Mesothelial cell of epicardium (in vitro differentiated cells): ENCODE measurements at regions not wholly inside any gene's neighbourhood (a gene's known extent, or its start where the extent isn't known, plus 50 kb on each side); places are given as distances from the start of the nearest gene placed in this dataset.

Source experiments
- DNase-seq, 2 experiments: peaks; one replicate each; pipeline ENCODE4 v3.0.0; 2021; ENCODE audit warnings: low spot score in 2 of 2; ENCODE audit not compliant: unreplicated experiment in 2 of 2
- H3K27ac Mint-ChIP-seq: 2 replicates; pipeline ENCODE4 v1.8.0; 2021; ENCODE audit warnings: mixed read lengths
- H3K27me3 Mint-ChIP-seq: 2 replicates; pipeline ENCODE4 v1.8.0; 2021; ENCODE audit warnings: low read depth, mixed read lengths
- H3K36me3 Mint-ChIP-seq: 2 replicates; pipeline ENCODE4 v1.8.0; 2021; ENCODE audit warnings: mixed read lengths
- H3K4me1 Mint-ChIP-seq: 2 replicates; pipeline ENCODE4 v1.8.0; 2021; ENCODE audit warnings: mixed read lengths
- H3K4me3 Mint-ChIP-seq: 2 replicates; pipeline ENCODE4 v1.8.0; 2021; ENCODE audit warnings: mild to moderate bottlenecking, moderate library complexity, mixed read lengths
- H3K9me3 Mint-ChIP-seq: 2 replicates; pipeline ENCODE4 v1.8.0; 2021; ENCODE audit warnings: mixed read lengths
- CTCF ChIP-seq: fragments of 200-600 bp; sonication (generic); IDR thresholded peaks from one replicate; pipeline ENCODE4 v1.5.0; 2021; ENCODE audit warnings: antibody characterized with exemption; ENCODE audit not compliant: unreplicated experiment

- Mint-ChIP-seq H3K36me3 (no peaks in the 10 kb centered on the region), H3K27me3 (no peaks in the 10 kb centered on the region), H3K4me3 (no peak overlapping the region), H3K4me1 (peaks cover 6% of the 10 kb centered on the region), H3K9me3 (peaks cover 21% of the 10 kb centered on the region), H3K27ac (no peak overlapping the region)
- DNase-seq, result no peak
- no peak for TF ChIP-seq CTCF
Observed at GRCh38 chr14:81669308-81669707, 135.7 kb upstream of the SEL1L start.

GRCh38 chr14:81673930-81674329 lies 140.3 kb upstream of the SEL1L start:
- Mint-ChIP-seq H3K4me1 (peaks cover 21% of the 10 kb centered on the region), H3K9me3 (peaks cover 14% of the 10 kb centered on the region), H3K36me3 (no peaks in the 10 kb centered on the region), H3K27ac (no peak overlapping the region), H3K27me3 (peaks cover 20% of the 10 kb centered on the region), H3K4me3 (no peak overlapping the region)
- DNase-seq, result no peak
- TF ChIP-seq CTCF, result no peak

GRCh38 chr14:81676395-81676794 lies 142.7 kb upstream of the SEL1L start:
- no peak for TF ChIP-seq CTCF
- H3K4me3 Mint-ChIP-seq, result no peak overlapping the region
- peaks cover 27% of the 10 kb centered on the region for H3K4me1 Mint-ChIP-seq
- no peaks in the 10 kb centered on the region for H3K36me3 Mint-ChIP-seq
- no peak for DNase-seq
- peaks cover 36% of the 10 kb centered on the region for H3K27me3 Mint-ChIP-seq
- peaks cover 3% of the 10 kb centered on the region for H3K9me3 Mint-ChIP-seq
- H3K27ac Mint-ChIP-seq, result no peak overlapping the region

GRCh38 chr14:81676879-81677278 lies 143.2 kb upstream of the SEL1L start:
- H3K4me1 Mint-ChIP-seq, result peaks cover 30% of the 10 kb centered on the region
- no peaks in the 10 kb centered on the region for H3K36me3 Mint-ChIP-seq
- TF ChIP-seq CTCF, result no peak
- no peak for DNase-seq
- no peak overlapping the region for H3K4me3 Mint-ChIP-seq
- H3K27me3 Mint-ChIP-seq, result peaks cover 40% of the 10 kb centered on the region
- peaks cover 3% of the 10 kb centered on the region for H3K9me3 Mint-ChIP-seq
- H3K27ac Mint-ChIP-seq, result no peak overlapping the region

- Mint-ChIP-seq H3K27ac (no peak overlapping the region), H3K4me1 (peaks cover 30% of the 10 kb centered on the region), H3K36me3 (no peaks in the 10 kb centered on the region), H3K4me3 (no peak overlapping the region), H3K27me3 (peaks cover 44% of the 10 kb centered on the region), H3K9me3 (peaks cover under 1% of the 10 kb centered on the region)
- TF ChIP-seq CTCF, result no peak
- no peak for DNase-seq
Observed at GRCh38 chr14:81677736-81678135, 144.1 kb upstream of the SEL1L start.

GRCh38 chr14:81679226-81679625 lies 145.6 kb upstream of the SEL1L start:
- Mint-ChIP-seq H3K27ac (no peak overlapping the region), H3K36me3 (no peaks in the 10 kb centered on the region), H3K27me3 (peaks cover 44% of the 10 kb centered on the region), H3K4me1 (peaks cover 25% of the 10 kb centered on the region), H3K4me3 (no peak overlapping the region), H3K9me3 (no peaks in the 10 kb centered on the region)
- DNase-seq, result no peak
- no peak for TF ChIP-seq CTCF
